Astrocyte (in vitro differentiated cells and primary cell): ENCODE measurements at regions not wholly inside any gene's neighbourhood (a gene's known extent, or its start where the extent isn't known, plus 50 kb on each side); places are given as distances from the start of the nearest gene placed in this dataset.

Experiments
- CTCF ChIP-seq: IDR thresholded peaks from 2 replicates; pipeline ENCODE4 v1.5.1; 2011; ENCODE audit warnings: low read depth, mild to moderate bottlenecking, inconsistent platforms, low read length, moderate library complexity; ENCODE audit not compliant: insufficient read depth
- EZH2 ChIP-seq: IDR thresholded peaks from 2 replicates; pipeline ENCODE4 v1.6.1; 2012; ENCODE audit warnings: mild to moderate bottlenecking, low read length, inconsistent platforms; ENCODE audit not compliant: insufficient read depth

- TF ChIP-seq CTCF (no peak), EZH2 (no peak)
Observed at GRCh38 chr12:75938189-75938588, 93.4 kb downstream of the PHLDA1 start.
